ENCODE measurements at regions not wholly inside any gene's neighbourhood (a gene's known extent, or its start where the extent isn't known, plus 50 kb on each side); places are given as distances from the start of the nearest gene placed in this dataset.

- Histone ChIP-seq H3K27ac (ENCODE audit: low read depth in 2 of 2, low read length in 1 of 2) (no peak overlapping the region), H3K9me2 (no peaks in the 10 kb centered on the region), H3K36me3 (replicated peaks in 1 of 2; ENCODE audit: control insufficient read depth in 1 of 2, insufficient read depth in 2 of 2, low read length in 1 of 2) (no peaks in the 10 kb centered on the region), H3K27me3 (ENCODE audit: insufficient read depth) (no peaks in the 10 kb centered on the region), H3F3A (replicated peaks; ENCODE audit: insufficient read depth) (no peaks in the 10 kb centered on the region), H2AFZ (ENCODE audit: low read depth) (no peak overlapping the region), H3K4me2 (no peak overlapping the region), H3K9ac (no peak overlapping the region), H3K9me3 (peaks cover 10% of the 10 kb centered on the region; the same call in 1 of the 2 replicates), H3K4me3 (ENCODE audit: low read depth in 2 of 2, low read length in 1 of 2) (no peak overlapping the region), H4K20me1 (ENCODE audit: insufficient read depth) (no peaks in the 10 kb centered on the region), H3K4me1 (ENCODE audit: control insufficient read depth in 1 of 2, insufficient read depth in 2 of 2, low read depth in 1 of 2, low read length in 1 of 2) (no peaks in the 10 kb centered on the region), H3K79me2 (ENCODE audit: insufficient read depth) (no peaks in the 10 kb centered on the region)
- ChIA-PET POLR2A (no interaction called here), CTCF (interaction anchor here (1.5 kb wide), 1 partner anchor 19 kb away, joined by 3 read pairs; no protein-coding TSS in a partner anchor)
- WGBS (ENCODE audit: low lambda C conversion rate), result 0% methylated on average over 2 of the region's 2 CpGs
- TF ChIP-seq NRF1 (IDR thresholded peaks at IDR 0.05; ENCODE audit: low read depth, low read length) (no peak), TAF1 (IDR thresholded peaks at IDR 0.05; ENCODE audit: borderline replicate concordance, low read depth, low read length) (no peak), RFX5 (IDR thresholded peaks at IDR 0.05; ENCODE audit: low read length) (no peak)
- DNase-seq, result no peak
Observed at GRCh38 chr15:95698230-95698629, 632.3 kb upstream of the NR2F2 start.

DNA sequence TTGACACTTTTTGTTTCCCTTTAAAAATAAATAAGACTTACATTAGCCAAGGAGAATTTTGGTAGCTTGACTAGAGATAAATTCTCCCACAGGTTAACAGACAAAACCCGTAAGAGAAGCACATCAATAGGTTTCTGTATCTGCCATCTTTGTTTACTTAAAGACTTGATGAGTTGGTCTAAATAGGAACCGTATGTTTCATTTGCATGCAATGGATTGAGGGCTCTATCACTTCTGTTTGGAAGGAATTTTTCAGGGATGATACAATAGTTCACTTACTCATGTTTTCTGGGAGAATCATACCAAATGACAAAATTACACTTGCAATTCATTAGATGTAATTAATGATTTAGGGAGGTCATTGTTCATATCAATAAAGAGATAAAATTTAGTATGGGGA is 631.5 kb upstream of the NR2F2 start:
- no peaks in the 10 kb centered on the region for H4K20me1 ChIP-seq (ENCODE audit: insufficient read depth)
- no peaks in the 10 kb centered on the region for H3K9me2 ChIP-seq
- TF ChIP-seq, protein P1, sequence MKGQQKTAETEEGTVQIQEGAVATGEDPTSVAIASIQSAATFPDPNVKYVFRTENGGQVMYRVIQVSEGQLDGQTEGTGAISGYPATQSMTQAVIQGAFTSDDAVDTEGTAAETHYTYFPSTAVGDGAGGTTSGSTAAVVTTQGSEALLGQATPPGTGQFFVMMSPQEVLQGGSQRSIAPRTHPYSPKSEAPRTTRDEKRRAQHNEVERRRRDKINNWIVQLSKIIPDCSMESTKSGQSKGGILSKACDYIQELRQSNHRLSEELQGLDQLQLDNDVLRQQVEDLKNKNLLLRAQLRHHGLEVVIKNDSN (IDR thresholded peaks at IDR 0.05; ENCODE audit: borderline replicate concordance, low read depth), result no peak
- TF ChIP-seq NRF1 (IDR thresholded peaks at IDR 0.05; ENCODE audit: low read depth, low read length) (no peak), TEAD4 (IDR thresholded peaks at IDR 0.05; ENCODE audit: borderline replicate concordance, insufficient read depth) (no peak), RFX5 (IDR thresholded peaks at IDR 0.05; ENCODE audit: low read length) (no peak), SIN3A (IDR thresholded peaks at IDR 0.05; ENCODE audit: borderline replicate concordance, low read depth, low read length) (no peak), ELF1 (IDR thresholded peaks at IDR 0.05) (no peak), TAF1 (IDR thresholded peaks at IDR 0.05; ENCODE audit: borderline replicate concordance, low read depth, low read length) (no peak), ZBTB33 (IDR thresholded peaks at IDR 0.05; ENCODE audit: borderline replicate concordance, low read depth) (no peak), FOXM1 (IDR thresholded peaks at IDR 0.05; ENCODE audit: low read depth) (no peak), RXRA (IDR thresholded peaks at IDR 0.05; ENCODE audit: borderline replicate concordance, low read depth) (no peak), CHD2 (IDR thresholded peaks at IDR 0.05; ENCODE audit: low read length, partially characterized antibody) (no peak), RAD21 (IDR thresholded peaks at IDR 0.05; ENCODE audit: low read length) (no peak), EP300 (IDR thresholded peaks at IDR 0.05; ENCODE audit: borderline replicate concordance in 1 of 2, low read depth in 1 of 2, low read length in 1 of 2) (no peak)
- TF ChIP-seq, protein P2, sequence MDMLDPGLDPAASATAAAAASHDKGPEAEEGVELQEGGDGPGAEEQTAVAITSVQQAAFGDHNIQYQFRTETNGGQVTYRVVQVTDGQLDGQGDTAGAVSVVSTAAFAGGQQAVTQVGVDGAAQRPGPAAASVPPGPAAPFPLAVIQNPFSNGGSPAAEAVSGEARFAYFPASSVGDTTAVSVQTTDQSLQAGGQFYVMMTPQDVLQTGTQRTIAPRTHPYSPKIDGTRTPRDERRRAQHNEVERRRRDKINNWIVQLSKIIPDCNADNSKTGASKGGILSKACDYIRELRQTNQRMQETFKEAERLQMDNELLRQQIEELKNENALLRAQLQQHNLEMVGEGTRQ (IDR thresholded peaks at IDR 0.05; ENCODE audit: borderline replicate concordance, low read depth, low read length), result no peak
- TF ChIP-seq, protein P3, sequence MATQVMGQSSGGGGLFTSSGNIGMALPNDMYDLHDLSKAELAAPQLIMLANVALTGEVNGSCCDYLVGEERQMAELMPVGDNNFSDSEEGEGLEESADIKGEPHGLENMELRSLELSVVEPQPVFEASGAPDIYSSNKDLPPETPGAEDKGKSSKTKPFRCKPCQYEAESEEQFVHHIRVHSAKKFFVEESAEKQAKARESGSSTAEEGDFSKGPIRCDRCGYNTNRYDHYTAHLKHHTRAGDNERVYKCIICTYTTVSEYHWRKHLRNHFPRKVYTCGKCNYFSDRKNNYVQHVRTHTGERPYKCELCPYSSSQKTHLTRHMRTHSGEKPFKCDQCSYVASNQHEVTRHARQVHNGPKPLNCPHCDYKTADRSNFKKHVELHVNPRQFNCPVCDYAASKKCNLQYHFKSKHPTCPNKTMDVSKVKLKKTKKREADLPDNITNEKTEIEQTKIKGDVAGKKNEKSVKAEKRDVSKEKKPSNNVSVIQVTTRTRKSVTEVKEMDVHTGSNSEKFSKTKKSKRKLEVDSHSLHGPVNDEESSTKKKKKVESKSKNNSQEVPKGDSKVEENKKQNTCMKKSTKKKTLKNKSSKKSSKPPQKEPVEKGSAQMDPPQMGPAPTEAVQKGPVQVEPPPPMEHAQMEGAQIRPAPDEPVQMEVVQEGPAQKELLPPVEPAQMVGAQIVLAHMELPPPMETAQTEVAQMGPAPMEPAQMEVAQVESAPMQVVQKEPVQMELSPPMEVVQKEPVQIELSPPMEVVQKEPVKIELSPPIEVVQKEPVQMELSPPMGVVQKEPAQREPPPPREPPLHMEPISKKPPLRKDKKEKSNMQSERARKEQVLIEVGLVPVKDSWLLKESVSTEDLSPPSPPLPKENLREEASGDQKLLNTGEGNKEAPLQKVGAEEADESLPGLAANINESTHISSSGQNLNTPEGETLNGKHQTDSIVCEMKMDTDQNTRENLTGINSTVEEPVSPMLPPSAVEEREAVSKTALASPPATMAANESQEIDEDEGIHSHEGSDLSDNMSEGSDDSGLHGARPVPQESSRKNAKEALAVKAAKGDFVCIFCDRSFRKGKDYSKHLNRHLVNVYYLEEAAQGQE (IDR thresholded peaks at IDR 0.05; ENCODE audit: low read depth, low read length), result no peak
- H3K9ac ChIP-seq, result no peak overlapping the region
- H3K4me2 ChIP-seq, result no peak overlapping the region
- H3K9me3 ChIP-seq, result peaks cover 10% of the 10 kb centered on the region; the same call in 1 of the 2 replicates
- H3K27me3 ChIP-seq (ENCODE audit: insufficient read depth), result no peaks in the 10 kb centered on the region
- ChIA-PET CTCF (interaction anchor here (1.5 kb wide), 1 partner anchor 18 kb away, joined by 3 read pairs; no protein-coding TSS in a partner anchor), POLR2A (no interaction called here)
- H3K27ac ChIP-seq (ENCODE audit: low read depth in 2 of 2, low read length in 1 of 2), result no peak overlapping the region
- no peak for DNase-seq
- H3K4me3 ChIP-seq (ENCODE audit: low read depth in 2 of 2, low read length in 1 of 2), result no peak overlapping the region
- H3K79me2 ChIP-seq (ENCODE audit: insufficient read depth), result no peaks in the 10 kb centered on the region
- H2AFZ ChIP-seq (ENCODE audit: low read depth), result no peak overlapping the region
- WGBS (ENCODE audit: low lambda C conversion rate), result 6% methylated on average over 2 of the region's 2 CpGs
- no peaks in the 10 kb centered on the region for H3K36me3 ChIP-seq (replicated peaks in 1 of 2; ENCODE audit: control insufficient read depth in 1 of 2, insufficient read depth in 2 of 2, low read length in 1 of 2)
- no peaks in the 10 kb centered on the region for H3K4me1 ChIP-seq (ENCODE audit: control insufficient read depth in 1 of 2, insufficient read depth in 2 of 2, low read depth in 1 of 2, low read length in 1 of 2)
- H3F3A ChIP-seq (replicated peaks; ENCODE audit: insufficient read depth), result no peaks in the 10 kb centered on the region
